WTC11 (cell line): ENCODE measurements at regions not wholly inside any gene's neighbourhood (a gene's known extent, or its start where the extent isn't known, plus 50 kb on each side); places are given as distances from the start of the nearest gene placed in this dataset.

Experiments used
- ATAC-seq: fragments of 200-7000 bp; cut with Tn5 transposase; 2 replicates; pipeline ENCODE4 v1.10.0; 2021; ENCODE audit warnings: mild to moderate bottlenecking, moderate library complexity
- CTCF ChIA-PET: fragments of 300-600 bp; sonication (Branson Sonifier 250); formaldehyde crosslinking; loops from one replicate; lab custom pipeline; 2021; ENCODE audit warnings: antibody characterized with exemption; lab: Charles Lee
- POLR2A ChIA-PET: fragments of 350-600 bp; sonication (Branson Sonifier 250); formaldehyde crosslinking; loops from one replicate; lab custom pipeline; 2021; ENCODE audit warnings: antibody characterized with exemption; lab: Charles Lee
- DNase-seq: peaks from one replicate; pipeline ENCODE4 v3.0.0; 2021; ENCODE audit warnings: low spot score
- H3K27ac Mint-ChIP-seq: 2 replicates; pipeline ENCODE4 v1.8.0; 2021; ENCODE audit warnings: mixed read lengths
- H3K27me3 Mint-ChIP-seq: 2 replicates; pipeline ENCODE4 v1.8.0; 2021; ENCODE audit warnings: low read depth, mild to moderate bottlenecking, moderate library complexity, mixed read lengths
- H3K36me3 Mint-ChIP-seq: 2 replicates; pipeline ENCODE4 v1.8.0; 2021; ENCODE audit warnings: mixed read lengths
- H3K4me1 Mint-ChIP-seq: 2 replicates; pipeline ENCODE4 v1.8.0; 2022; ENCODE audit warnings: mixed read lengths
- H3K4me3 Mint-ChIP-seq: 2 replicates; pipeline ENCODE4 v1.8.0; 2021; ENCODE audit warnings: mild to moderate bottlenecking, moderate library complexity, mixed read lengths
- H3K9me3 Mint-ChIP-seq: 2 replicates; pipeline ENCODE4 v1.8.0; 2021; ENCODE audit warnings: mixed read lengths
- ARID4B ChIP-seq: sonication (generic); formaldehyde crosslinking; IDR thresholded peaks from 2 replicates; pipeline ENCODE4 v1.8.0; 2023; ENCODE audit warnings: missing genetic modification reagents, mild to moderate bottlenecking, borderline replicate concordance
- ELF4 ChIP-seq: sonication (generic); formaldehyde crosslinking; IDR thresholded peaks from 2 replicates; pipeline ENCODE4 v1.8.1; 2022; ENCODE audit warnings: low read depth, mild to moderate bottlenecking, moderate library complexity, missing genetic modification reagents
- ETV6 ChIP-seq: sonication (generic); formaldehyde crosslinking; IDR thresholded peaks from 2 replicates; pipeline ENCODE4 v1.8.1; 2022; ENCODE audit warnings: mild to moderate bottlenecking, missing genetic modification reagents
- FOXP1 ChIP-seq: sonication (generic); formaldehyde crosslinking; IDR thresholded peaks from 2 replicates; pipeline ENCODE4 v1.8.0; 2022; ENCODE audit warnings: missing genetic modification reagents, mild to moderate bottlenecking, moderate library complexity, borderline replicate concordance
- FOXP4 ChIP-seq: sonication (generic); formaldehyde crosslinking; IDR thresholded peaks from 2 replicates; pipeline ENCODE4 v1.8.0; 2022; ENCODE audit warnings: mild to moderate bottlenecking, missing genetic modification reagents
- HMGXB4 ChIP-seq: sonication (generic); formaldehyde crosslinking; IDR thresholded peaks from 2 replicates; pipeline ENCODE4 v1.8.1; 2023; ENCODE audit warnings: mild to moderate bottlenecking, moderate library complexity, missing genetic modification reagents
- IRF2 ChIP-seq: sonication (generic); formaldehyde crosslinking; IDR thresholded peaks from 2 replicates; pipeline ENCODE4 v1.8.0; 2022; ENCODE audit warnings: low read depth, missing genetic modification reagents, borderline replicate concordance
- JAZF1 ChIP-seq: fragments of 250-450 bp; sonication (Bioruptor Pico); IDR thresholded peaks from 2 replicates; pipeline ENCODE4 v1.9.0; 2021; ENCODE audit warnings: moderate library complexity, mild to moderate bottlenecking, inconsistent platforms
- MAX ChIP-seq: sonication (generic); formaldehyde crosslinking; IDR thresholded peaks from 2 replicates; pipeline ENCODE4 v1.8.0; 2022; ENCODE audit warnings: mild to moderate bottlenecking, missing genetic modification reagents
- NFATC4 ChIP-seq: fragments of 250-450 bp; sonication (Bioruptor Pico); IDR thresholded peaks from 2 replicates; pipeline ENCODE4 v1.9.0; 2021; ENCODE audit warnings: mild to moderate bottlenecking
- NFE2L1 ChIP-seq: sonication (generic); formaldehyde crosslinking; IDR thresholded peaks from 2 replicates; pipeline ENCODE4 v1.8.1; 2023; ENCODE audit warnings: missing genetic modification reagents
- NR2C2 ChIP-seq: sonication (generic); formaldehyde crosslinking; IDR thresholded peaks from 2 replicates; pipeline ENCODE4 v1.8.0; 2022; ENCODE audit warnings: mild to moderate bottlenecking, missing genetic modification reagents
- PRRX2 ChIP-seq: fragments of 250-450 bp; sonication (Bioruptor Pico); IDR thresholded peaks from 2 replicates; pipeline ENCODE4 v1.8.0; 2021; ENCODE audit warnings: mild to moderate bottlenecking
- STAT6 ChIP-seq: sonication (generic); formaldehyde crosslinking; conservative IDR thresholded peaks from 2 replicates; pipeline ENCODE4 v1.8.1; 2023; ENCODE audit warnings: mild to moderate bottlenecking, low read depth, missing genetic modification reagents, moderate library complexity
- USF2 ChIP-seq: sonication (generic); formaldehyde crosslinking; IDR thresholded peaks from 2 replicates; pipeline ENCODE4 v1.8.1; 2023; ENCODE audit warnings: mild to moderate bottlenecking, missing genetic modification reagents, moderate library complexity
- ZNF232 ChIP-seq: sonication (generic); formaldehyde crosslinking; IDR thresholded peaks from 2 replicates; pipeline ENCODE4 v1.8.0; 2022; ENCODE audit warnings: mild to moderate bottlenecking, missing genetic modification reagents
- ZNF317 ChIP-seq: sonication (generic); formaldehyde crosslinking; IDR thresholded peaks from 2 replicates; pipeline ENCODE4 v1.8.1; 2023; ENCODE audit warnings: low read depth, mild to moderate bottlenecking, moderate library complexity, missing genetic modification reagents, borderline replicate concordance
- ZNF396 ChIP-seq: fragments of 250-450 bp; sonication (Bioruptor Pico); IDR thresholded peaks from 2 replicates; pipeline ENCODE4 v1.8.0; 2021; ENCODE audit warnings: mild to moderate bottlenecking, moderate library complexity, borderline replicate concordance
- ZNF512 ChIP-seq: sonication (generic); formaldehyde crosslinking; IDR thresholded peaks from 2 replicates; pipeline ENCODE4 v1.8.1; 2022; ENCODE audit warnings: missing genetic modification reagents, borderline replicate concordance

GRCh38 chr18:57230861-57231585, 84.1 kb downstream of the BOD1L2 start (continued):
- no peak for TF ChIP-seq NFE2L1 (CRISPR knock-in tag)
- no peak for TF ChIP-seq ELF4 (CRISPR knock-in tag)
- no peak for TF ChIP-seq ETV6 (CRISPR knock-in tag)
- no peak for TF ChIP-seq FOXP4 (CRISPR knock-in tag)
- TF ChIP-seq NFATC4 (CRISPR knock-in tag), result no peak

GRCh38 chr18:57231864-57232263, 85.0 kb downstream of the BOD1L2 start:
- ChIA-PET CTCF (no interaction called here), POLR2A (no interaction called here)
- DNase-seq (no peak), ATAC-seq (no peak)
- H3K36me3 Mint-ChIP-seq, result peaks cover 3% of the 10 kb centered on the region; the same call in 1 of the 2 replicates
- peaks cover 13% of the 10 kb centered on the region for H3K9me3 Mint-ChIP-seq
- H3K4me3 Mint-ChIP-seq, result no peak overlapping the region
- no peak overlapping the region for H3K27ac Mint-ChIP-seq
- H3K27me3 Mint-ChIP-seq, result no peaks in the 10 kb centered on the region
- peaks cover 10% of the 10 kb centered on the region for H3K4me1 Mint-ChIP-seq
- TF ChIP-seq HMGXB4 (no peak), FOXP4 (CRISPR knock-in tag) (no peak), ARID4B (no peak), MAX (CRISPR knock-in tag) (no peak), NFE2L1 (CRISPR knock-in tag) (no peak), ZNF317 (CRISPR knock-in tag) (no peak), FOXP1 (no peak), STAT6 (CRISPR knock-in tag) (no peak), JAZF1 (CRISPR knock-in tag) (no peak), ETV6 (CRISPR knock-in tag) (no peak), USF2 (CRISPR knock-in tag) (no peak), ZNF232 (no peak), IRF2 (CRISPR knock-in tag) (no peak), ZNF512 (CRISPR knock-in tag) (no peak), PRRX2 (CRISPR knock-in tag) (no peak), ZNF396 (CRISPR knock-in tag) (no peak), NR2C2 (no peak)
